ENCODE measurements at regions not wholly inside any gene's neighbourhood (a gene's known extent, or its start where the extent isn't known, plus 50 kb on each side); places are given as distances from the start of the nearest gene placed in this dataset.

DNA sequence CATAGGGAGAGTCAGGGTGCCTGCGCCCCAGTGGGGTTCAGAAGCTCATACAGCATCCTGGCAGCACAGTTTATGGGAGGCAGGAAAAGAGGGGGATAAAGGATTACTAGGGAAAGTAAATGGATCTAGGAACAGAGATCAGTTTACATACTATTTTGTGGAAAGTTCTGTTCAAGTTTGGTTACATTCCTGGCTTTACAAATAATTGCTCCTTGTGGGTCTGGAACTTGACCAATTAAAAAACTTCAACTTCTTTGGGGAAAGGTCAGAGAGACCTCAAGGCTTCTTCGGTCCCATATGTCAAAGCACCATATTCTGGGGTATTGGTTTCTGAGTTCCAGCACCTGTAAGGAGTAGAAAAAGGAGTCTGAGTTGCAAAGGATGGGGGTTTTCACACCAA lies 64.1 kb downstream of the ZDHHC19 start:
- Histone ChIP-seq H3K9me3 (ENCODE audit: low read length) (no peaks in the 10 kb centered on the region), H4K20me1 (ENCODE audit: insufficient read depth, low read length) (no peaks in the 10 kb centered on the region), H2AFZ (ENCODE audit: low read length) (no peak overlapping the region), H3K4me1 (ENCODE audit: insufficient read depth, low read length, poor library complexity, severe bottlenecking) (no peaks in the 10 kb centered on the region), H3K4me2 (ENCODE audit: low read length) (no peak overlapping the region), H3K36me3 (ENCODE audit: insufficient read depth, low read length) (no peaks in the 10 kb centered on the region), H3K27ac (ENCODE audit: low read depth, low read length, poor library complexity, severe bottlenecking) (no peak overlapping the region), H3K79me2 (ENCODE audit: insufficient read depth, low read depth, low read length) (no peaks in the 10 kb centered on the region), H3K9me2 (ENCODE audit: insufficient read depth, low read length) (no peaks in the 10 kb centered on the region), H3K4me3 (ENCODE audit: low read depth, low read length, poor library complexity, severe bottlenecking) (no peak overlapping the region)
- no TSS peak for BruUV-seq (replicated peaks)
- CTCF ChIA-PET (ENCODE audit: unreplicated experiment), result no interaction called here
- DNase-seq (ENCODE audit: low spot score), result no peak
- intact Hi-C loops (cut with micrococcal nuclease; ENCODE audit: unreplicated experiment), result no loop called here
- TF ChIP-seq, protein P1, sequence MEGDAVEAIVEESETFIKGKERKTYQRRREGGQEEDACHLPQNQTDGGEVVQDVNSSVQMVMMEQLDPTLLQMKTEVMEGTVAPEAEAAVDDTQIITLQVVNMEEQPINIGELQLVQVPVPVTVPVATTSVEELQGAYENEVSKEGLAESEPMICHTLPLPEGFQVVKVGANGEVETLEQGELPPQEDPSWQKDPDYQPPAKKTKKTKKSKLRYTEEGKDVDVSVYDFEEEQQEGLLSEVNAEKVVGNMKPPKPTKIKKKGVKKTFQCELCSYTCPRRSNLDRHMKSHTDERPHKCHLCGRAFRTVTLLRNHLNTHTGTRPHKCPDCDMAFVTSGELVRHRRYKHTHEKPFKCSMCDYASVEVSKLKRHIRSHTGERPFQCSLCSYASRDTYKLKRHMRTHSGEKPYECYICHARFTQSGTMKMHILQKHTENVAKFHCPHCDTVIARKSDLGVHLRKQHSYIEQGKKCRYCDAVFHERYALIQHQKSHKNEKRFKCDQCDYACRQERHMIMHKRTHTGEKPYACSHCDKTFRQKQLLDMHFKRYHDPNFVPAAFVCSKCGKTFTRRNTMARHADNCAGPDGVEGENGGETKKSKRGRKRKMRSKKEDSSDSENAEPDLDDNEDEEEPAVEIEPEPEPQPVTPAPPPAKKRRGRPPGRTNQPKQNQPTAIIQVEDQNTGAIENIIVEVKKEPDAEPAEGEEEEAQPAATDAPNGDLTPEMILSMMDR (conservative IDR thresholded peaks at IDR 0.05; ENCODE audit: low read length), result no peak
- TF ChIP-seq EZH2phosphoT487 (IDR thresholded peaks at IDR 0.05; ENCODE audit: borderline replicate concordance, low read depth, low read length), result no peak
- POLR2A ChIA-PET, result no interaction called here

DNA sequence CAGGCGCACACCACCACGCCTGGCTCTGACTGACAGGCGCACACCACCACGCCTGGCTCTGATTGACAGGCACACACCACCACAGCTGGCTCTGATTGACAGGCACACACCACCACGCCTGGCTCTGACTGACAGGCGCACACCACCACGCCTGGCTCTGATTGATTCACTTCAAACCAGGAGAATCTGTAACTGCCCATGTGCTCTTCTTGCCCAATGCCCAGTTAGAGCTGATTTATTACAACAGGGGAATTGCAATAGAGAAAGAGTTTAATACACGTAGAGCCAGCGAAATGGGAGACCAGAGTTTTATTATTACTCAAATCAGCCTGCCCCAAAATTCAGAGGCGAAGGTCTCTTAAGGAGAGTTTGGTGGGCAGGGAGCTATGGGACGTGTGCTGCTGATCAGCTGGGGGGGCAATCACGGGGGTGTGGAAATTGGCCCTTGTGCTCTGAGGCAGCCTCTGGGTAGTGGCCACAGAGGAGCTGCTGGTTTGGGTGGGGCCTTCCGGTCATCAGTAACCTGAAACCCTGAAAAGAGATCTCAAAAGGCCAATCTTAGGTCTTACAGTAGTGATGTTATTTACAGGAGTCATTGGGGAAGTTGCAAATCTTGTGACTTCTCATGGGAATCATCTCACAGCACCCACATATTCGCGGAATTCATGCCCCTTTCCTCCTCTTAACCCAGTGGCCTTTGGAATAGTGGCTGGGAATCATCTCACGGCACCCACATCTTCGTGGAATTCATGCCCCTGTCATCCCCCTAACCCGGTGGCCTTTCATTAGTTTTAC lies 63.8 kb upstream of the TFRC start:
- ChIA-PET POLR2A (interaction anchor here (0.5 kb wide), 1 partner anchor 58 kb away, joined by 3 read pairs; no protein-coding TSS in a partner anchor), CTCF (ENCODE audit: unreplicated experiment) (no interaction called here)
- no peak for TF ChIP-seq EZH2phosphoT487 (IDR thresholded peaks at IDR 0.05; ENCODE audit: borderline replicate concordance, low read depth, low read length)
- TF ChIP-seq, protein P1 (conservative IDR thresholded peaks at IDR 0.05; ENCODE audit: low read length), result no peak
- H2AFZ ChIP-seq (ENCODE audit: low read length), result no peak overlapping the region
- H3K4me1 ChIP-seq (ENCODE audit: insufficient read depth, low read length, poor library complexity, severe bottlenecking), result no peaks in the 10 kb centered on the region
- intact Hi-C loops (cut with micrococcal nuclease; ENCODE audit: unreplicated experiment), result no loop called here
- H3K36me3 ChIP-seq (ENCODE audit: insufficient read depth, low read length), result no peaks in the 10 kb centered on the region
- H3K27ac ChIP-seq (ENCODE audit: low read depth, low read length, poor library complexity, severe bottlenecking), result no peak overlapping the region
- H3K9me3 ChIP-seq (ENCODE audit: low read length), result no peaks in the 10 kb centered on the region
- DNase-seq (ENCODE audit: low spot score), result no peak
- no peak overlapping the region for H3K4me3 ChIP-seq (ENCODE audit: low read depth, low read length, poor library complexity, severe bottlenecking)
- no peaks in the 10 kb centered on the region for H3K79me2 ChIP-seq (ENCODE audit: insufficient read depth, low read depth, low read length)
- no peak overlapping the region for H3K4me2 ChIP-seq (ENCODE audit: low read length)
- H4K20me1 ChIP-seq (ENCODE audit: insufficient read depth, low read length), result no peaks in the 10 kb centered on the region
- H3K9me2 ChIP-seq (ENCODE audit: insufficient read depth, low read length), result no peaks in the 10 kb centered on the region
- no TSS peak for BruUV-seq (replicated peaks)

DNA sequence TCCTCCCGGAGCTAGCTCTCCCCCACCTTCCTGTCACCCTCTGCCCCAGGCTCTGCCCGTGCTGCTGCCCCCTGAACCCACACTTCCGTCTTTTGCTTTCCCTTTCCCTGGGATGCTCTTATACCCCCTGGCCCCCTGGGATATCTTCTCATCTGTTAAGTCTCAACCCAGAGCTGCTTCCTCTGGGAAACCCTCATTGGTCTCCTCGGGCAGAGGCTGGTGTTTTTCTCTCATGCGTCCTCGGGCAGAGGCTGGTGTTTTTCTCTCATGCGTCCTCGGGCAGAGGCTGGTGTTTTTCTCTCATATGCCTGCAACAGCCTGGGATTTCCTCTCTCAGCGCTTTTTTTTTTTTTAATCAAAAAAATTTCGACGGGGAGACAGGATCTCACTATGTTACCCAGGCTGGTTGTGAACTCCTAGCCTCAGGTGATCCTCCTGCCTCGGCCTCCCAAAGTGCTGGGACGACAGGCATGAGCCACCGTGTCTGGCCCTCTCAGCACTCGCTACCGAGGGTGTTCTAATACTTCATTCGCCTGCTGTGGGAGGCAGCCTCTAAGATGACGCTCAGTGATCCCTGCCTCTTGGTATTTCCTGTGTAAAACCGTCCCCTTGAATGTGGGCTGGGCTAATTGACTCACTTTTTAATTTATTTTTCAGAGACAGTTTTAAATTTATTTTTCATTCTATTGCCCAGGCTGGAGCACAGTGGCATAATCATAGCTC lies 62.7 kb upstream of the TFRC start:
- no peak for DNase-seq (ENCODE audit: low spot score)
- H3K9me3 ChIP-seq (ENCODE audit: low read length), result no peaks in the 10 kb centered on the region
- no peak overlapping the region for H3K4me2 ChIP-seq (ENCODE audit: low read length)
- intact Hi-C loops (cut with micrococcal nuclease; ENCODE audit: unreplicated experiment), result no loop called here
- no peaks in the 10 kb centered on the region for H3K79me2 ChIP-seq (ENCODE audit: insufficient read depth, low read depth, low read length)
- ChIA-PET POLR2A (no interaction called here), CTCF (ENCODE audit: unreplicated experiment) (no interaction called here)
- no peaks in the 10 kb centered on the region for H4K20me1 ChIP-seq (ENCODE audit: insufficient read depth, low read length)
- H2AFZ ChIP-seq (ENCODE audit: low read length), result no peak overlapping the region
- no TSS peak for BruUV-seq (replicated peaks)
- no peaks in the 10 kb centered on the region for H3K9me2 ChIP-seq (ENCODE audit: insufficient read depth, low read length)
- TF ChIP-seq EZH2phosphoT487 (IDR thresholded peaks at IDR 0.05; ENCODE audit: borderline replicate concordance, low read depth, low read length), result no peak
- TF ChIP-seq, protein P1 (conservative IDR thresholded peaks at IDR 0.05; ENCODE audit: low read length), result no peak
- no peak overlapping the region for H3K4me3 ChIP-seq (ENCODE audit: low read depth, low read length, poor library complexity, severe bottlenecking)
- H3K36me3 ChIP-seq (ENCODE audit: insufficient read depth, low read length), result no peaks in the 10 kb centered on the region
- H3K27ac ChIP-seq (ENCODE audit: low read depth, low read length, poor library complexity, severe bottlenecking), result no peak overlapping the region
- no peaks in the 10 kb centered on the region for H3K4me1 ChIP-seq (ENCODE audit: insufficient read depth, low read length, poor library complexity, severe bottlenecking)
